ENCODE measurements at regions not wholly inside any gene's neighbourhood (a gene's known extent, or its start where the extent isn't known, plus 50 kb on each side); places are given as distances from the start of the nearest gene placed in this dataset.
A peak's percentile ranks its signal among the peaks of the same experiment; 100 is the strongest.

DNA sequence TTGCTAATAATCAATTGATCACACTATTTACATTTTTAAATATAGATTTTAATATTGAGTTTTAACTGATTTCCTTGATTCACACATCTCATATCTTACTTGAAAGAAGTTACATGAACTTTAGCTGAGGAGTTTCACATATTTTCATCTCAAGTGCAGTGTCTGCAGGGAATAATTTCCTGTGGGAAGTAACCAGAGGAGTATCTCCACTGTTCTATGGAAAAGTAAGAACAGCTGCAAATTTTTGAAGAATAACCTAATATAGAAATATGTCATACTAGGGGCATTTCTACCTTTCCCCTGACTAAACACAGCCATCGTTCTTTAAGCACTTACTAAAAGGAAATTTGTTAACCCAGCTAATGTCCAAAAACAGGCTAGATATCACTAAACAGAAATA is 546.4 kb downstream of the EFNA5 start:
- Mint-ChIP-seq H3K4me3 (no peak overlapping the region), H3K9me3 (no peaks in the 10 kb centered on the region), H3K36me3 (no peaks in the 10 kb centered on the region), H3K27ac (no peak overlapping the region), H3K4me1 (no peaks in the 10 kb centered on the region), H3K27me3 (ENCODE audit: low read depth in 3 of 3) (peaks cover 0 to 11% (median 5%) of the 10 kb centered on the region in 3 donors)
- no peak for DNase-seq

DNA sequence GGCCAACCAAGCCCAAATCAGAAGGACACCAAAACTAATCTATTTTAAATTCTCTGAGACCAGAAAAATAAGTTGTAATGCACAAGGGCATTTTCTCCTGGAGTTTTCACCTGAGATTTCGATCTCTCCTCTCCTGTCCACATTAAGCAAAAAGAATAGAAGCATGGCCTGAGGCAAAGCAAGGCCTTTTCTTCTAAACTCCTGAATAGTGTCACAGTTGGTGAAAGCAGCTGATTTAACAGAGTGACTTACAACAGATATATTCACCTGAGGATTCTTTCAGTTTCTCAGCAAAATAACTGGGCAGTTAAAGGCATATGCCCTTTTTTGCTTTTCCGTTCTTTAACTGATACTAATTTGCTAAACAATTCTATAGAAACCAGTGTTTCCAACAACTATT is 547.7 kb downstream of the EFNA5 start:
- DNase-seq = no peak
- Mint-ChIP-seq H3K4me1 (no peaks in the 10 kb centered on the region), H3K9me3 (no peaks in the 10 kb centered on the region), H3K27ac (no peak overlapping the region), H3K36me3 (no peaks in the 10 kb centered on the region), H3K4me3 (no peak overlapping the region), H3K27me3 (ENCODE audit: low read depth in 3 of 3) (peaks cover 0 to 11% (median 5%) of the 10 kb centered on the region in 3 donors)

DNA sequence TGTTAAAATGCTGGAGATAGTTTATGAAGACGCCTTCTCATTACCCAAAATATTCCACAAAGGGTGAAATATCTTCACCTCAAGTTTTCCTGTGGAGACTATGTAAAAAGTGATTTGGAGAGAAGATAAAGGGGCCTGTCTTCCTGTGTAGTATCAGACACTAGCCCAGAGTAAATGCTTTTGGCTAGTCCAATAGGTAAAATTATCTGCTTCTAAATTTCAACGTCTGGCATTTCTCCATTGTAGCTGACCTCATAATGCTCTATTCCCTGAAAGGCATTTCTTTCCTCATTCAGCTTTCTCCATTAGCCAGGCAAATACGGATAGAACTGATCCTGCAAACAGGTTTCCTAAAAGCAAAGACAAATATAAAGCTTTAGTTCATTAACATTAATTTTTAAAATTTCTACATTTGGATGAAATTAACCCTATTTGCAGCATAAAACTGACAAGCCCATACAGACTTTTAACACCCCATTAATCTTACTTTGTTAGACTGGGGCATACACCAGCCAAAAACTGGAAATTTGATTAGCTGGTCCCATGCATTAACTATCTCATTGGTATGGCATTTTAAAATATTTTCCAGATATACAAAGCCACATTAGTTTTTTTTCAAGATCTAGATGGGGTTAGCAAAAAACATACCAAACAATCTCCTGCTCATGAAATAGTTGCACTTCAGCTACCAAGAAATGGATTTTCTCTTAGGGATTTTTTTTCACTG is 548.8 kb downstream of the EFNA5 start:
- Mint-ChIP-seq H3K27ac (no peak overlapping the region), H3K9me3 (no peaks in the 10 kb centered on the region), H3K27me3 (ENCODE audit: low read depth in 3 of 3) (peaks cover 0 to 11% (median 5%) of the 10 kb centered on the region in 3 donors), H3K4me3 (no peak overlapping the region), H3K36me3 (no peaks in the 10 kb centered on the region), H3K4me1 (no peaks in the 10 kb centered on the region)
- DNase-seq = no peak

DNA sequence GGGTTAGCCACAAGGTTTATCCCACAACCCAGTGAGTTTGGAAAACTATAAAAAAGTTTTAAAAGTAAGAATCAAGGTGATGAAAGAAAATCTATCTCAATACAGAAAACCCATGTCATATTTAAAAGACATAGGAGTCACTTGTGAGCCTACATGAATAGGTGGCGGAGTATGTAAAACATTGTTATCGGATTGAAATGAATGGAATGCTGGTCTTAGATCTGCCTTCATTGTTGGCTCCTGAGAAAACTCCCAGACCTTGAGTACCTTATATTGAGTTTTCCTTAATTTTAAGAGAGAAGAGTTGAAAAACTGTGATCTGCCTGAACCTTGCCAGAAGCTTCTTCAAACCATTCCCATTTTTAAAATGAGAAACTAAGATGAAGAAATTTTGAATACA is 551.1 kb downstream of the EFNA5 start:
- Mint-ChIP-seq H3K9me3 (no peaks in the 10 kb centered on the region), H3K4me3 (no peak overlapping the region), H3K27ac (no peak overlapping the region), H3K27me3 (ENCODE audit: low read depth in 3 of 3) (peaks cover 0 to 3% (median 3%) of the 10 kb centered on the region in 3 donors), H3K4me1 (no peaks in the 10 kb centered on the region), H3K36me3 (no peaks in the 10 kb centered on the region)
- no peak for DNase-seq

DNA sequence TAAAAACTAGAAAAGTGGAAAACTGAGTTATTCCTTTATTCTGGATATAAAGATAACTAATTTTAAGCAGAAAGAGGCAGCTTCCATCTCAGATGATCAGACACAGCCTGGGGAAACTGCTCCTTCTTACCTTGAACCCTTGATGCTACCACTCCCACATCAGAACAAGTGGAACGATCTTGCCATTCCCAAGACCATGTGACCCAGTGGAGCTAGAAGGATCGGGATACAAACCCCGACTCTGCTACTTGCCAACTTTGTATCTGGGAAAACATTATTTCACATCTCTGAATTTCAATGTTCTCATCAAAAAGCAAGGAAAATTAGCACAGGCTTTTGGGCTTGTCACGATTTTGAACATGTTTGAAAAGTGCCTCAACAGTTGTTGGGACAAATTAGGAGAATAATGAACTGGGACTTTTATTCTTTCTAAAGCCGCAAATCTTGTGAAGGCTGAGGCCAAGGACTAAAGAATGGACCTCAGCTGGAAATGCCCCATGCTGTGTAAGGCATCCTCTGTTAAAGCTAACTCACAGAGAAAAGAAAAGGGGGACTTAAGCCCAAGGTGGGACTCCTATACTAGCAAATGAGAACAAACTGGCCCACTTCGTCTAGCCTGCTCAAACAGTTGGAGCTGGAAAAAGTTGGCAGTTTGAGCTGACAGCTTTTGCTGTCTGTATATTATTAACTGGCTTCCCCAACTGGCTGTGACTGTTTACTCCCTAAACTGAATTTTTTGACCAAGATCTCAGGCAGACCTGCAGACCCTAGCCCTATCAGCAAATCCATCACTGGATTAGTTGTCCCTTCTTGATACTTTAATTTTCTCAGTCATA is 552.3 kb downstream of the EFNA5 start:
- Mint-ChIP-seq H3K9me3 (no peaks in the 10 kb centered on the region), H3K27me3 (ENCODE audit: low read depth in 3 of 3) (peaks cover 0 to 3% (median 3%) of the 10 kb centered on the region in 3 donors), H3K36me3 (no peaks in the 10 kb centered on the region), H3K27ac (no peak overlapping the region), H3K4me1 (no peaks in the 10 kb centered on the region), H3K4me3 (no peak overlapping the region)
- DNase-seq = no peak

DNA sequence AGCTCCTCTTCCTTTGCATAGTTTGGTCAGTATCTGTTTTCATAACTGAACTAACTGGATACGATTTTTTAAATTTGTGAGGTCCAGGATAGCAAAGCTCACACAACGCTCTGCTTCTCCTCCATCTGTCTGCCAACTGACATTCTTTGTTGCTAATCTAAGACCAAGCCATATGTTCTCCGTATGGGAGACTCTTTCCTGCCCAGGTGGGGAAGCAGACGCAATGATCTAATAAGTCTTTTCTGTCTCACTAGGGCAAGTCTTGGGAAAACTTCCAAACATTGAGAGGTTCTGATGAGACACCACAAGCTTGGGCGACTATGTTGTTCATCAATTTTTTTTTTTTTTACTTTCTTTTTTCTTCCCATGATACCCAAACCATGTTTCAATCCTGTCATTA is 558.5 kb downstream of the EFNA5 start:
- Mint-ChIP-seq H3K36me3 (peaks cover 0 to 9% (median 3%) of the 10 kb centered on the region in 3 donors), H3K4me1 (no peaks in the 10 kb centered on the region), H3K9me3 (peaks cover 4 to 21% (median 11%) of the 10 kb centered on the region in 6 donors), H3K27me3 (ENCODE audit: low read depth in 3 of 3) (peaks cover 0 to 8% (median 8%) of the 10 kb centered on the region in 3 donors), H3K4me3 (no peak overlapping the region), H3K27ac (no peak overlapping the region)
- DNase-seq = no peak

DNA sequence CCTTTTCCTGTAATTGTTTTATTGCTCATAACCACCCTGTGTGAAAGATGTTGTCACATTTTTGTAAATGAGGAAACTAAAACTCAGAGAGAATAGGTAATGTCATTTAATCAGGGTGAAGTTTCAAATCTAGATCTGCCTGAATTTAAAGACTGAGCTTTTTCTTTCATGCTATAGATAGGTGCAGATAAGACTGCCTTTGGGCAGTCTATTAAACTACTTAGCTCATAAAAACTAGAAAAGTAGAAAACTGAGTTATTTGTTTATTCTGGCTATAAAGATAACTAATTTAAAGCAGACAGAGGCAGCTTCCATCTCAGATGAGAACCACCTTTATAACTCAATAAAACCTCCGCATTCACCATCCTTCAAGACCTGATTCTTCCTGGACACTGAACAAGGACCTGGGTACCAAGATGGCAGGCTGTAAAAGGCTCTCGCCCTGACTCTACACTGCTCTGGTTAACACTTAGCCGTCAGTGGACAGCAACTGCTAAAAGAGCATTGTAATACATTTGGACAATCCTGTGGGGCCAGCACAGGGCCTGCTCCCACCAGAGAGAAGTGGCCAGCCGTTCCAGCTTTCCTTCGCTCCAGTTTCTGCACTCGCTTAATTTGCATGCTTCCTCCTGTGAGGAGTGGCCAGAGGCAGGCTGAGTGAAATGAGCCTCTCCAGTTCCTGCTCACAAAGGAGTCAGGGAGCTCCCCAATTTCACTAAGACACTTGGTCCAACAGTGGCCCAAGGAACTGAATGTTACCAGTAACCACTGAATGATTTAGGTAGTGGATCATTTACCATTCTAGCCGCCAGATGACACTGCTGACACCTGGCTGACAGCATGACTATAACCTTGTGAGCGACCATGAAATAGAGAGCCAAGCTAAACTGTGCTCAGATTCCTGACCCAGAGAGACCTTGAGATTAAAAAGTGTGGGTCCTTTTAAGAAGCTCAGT is 566.4 kb downstream of the EFNA5 start:
- DNase-seq = peak in 1 of 3 donors; percentile 4
- no peak overlapping the region for H3K27ac Mint-ChIP-seq
- H3K27me3 Mint-ChIP-seq (ENCODE audit: low read depth in 3 of 3) = peaks cover 0 to 7% (median 2%) of the 10 kb centered on the region in 3 donors
- H3K4me1 Mint-ChIP-seq = no peaks in the 10 kb centered on the region
- peaks cover 0 to 4% (median 0%) of the 10 kb centered on the region in 3 donors for H3K36me3 Mint-ChIP-seq
- H3K4me3 Mint-ChIP-seq = no peak overlapping the region
- H3K9me3 Mint-ChIP-seq = peaks cover 0 to 2% (median under 1%) of the 10 kb centered on the region in 6 donors

DNA sequence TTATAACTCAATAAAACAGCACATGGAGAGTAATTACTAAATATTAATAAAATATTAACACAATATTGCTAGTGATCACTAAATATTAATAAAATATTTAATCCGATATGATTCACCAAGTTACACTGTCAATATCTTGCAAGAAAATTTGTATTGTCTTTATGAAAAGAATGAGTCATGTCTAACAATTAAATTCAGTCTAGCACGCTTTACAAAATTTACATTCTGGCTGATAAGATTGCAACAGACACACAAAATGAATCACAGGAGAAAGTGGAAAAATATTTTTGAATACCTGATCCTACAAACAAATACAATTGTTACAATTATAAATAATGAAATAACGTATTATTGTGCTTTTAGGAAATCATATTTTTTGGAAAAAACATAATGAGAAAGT is 567.2 kb downstream of the EFNA5 start:
- peaks cover 0 to 2% (median 0%) of the 10 kb centered on the region in 6 donors for H3K9me3 Mint-ChIP-seq
- H3K4me1 Mint-ChIP-seq = no peaks in the 10 kb centered on the region
- peaks cover 0 to 4% (median 0%) of the 10 kb centered on the region in 3 donors for H3K36me3 Mint-ChIP-seq
- DNase-seq = no peak
- no peak overlapping the region for H3K27ac Mint-ChIP-seq
- H3K4me3 Mint-ChIP-seq = no peak overlapping the region
- H3K27me3 Mint-ChIP-seq (ENCODE audit: low read depth in 3 of 3) = peaks cover 0 to 7% (median 0%) of the 10 kb centered on the region in 3 donors

DNA sequence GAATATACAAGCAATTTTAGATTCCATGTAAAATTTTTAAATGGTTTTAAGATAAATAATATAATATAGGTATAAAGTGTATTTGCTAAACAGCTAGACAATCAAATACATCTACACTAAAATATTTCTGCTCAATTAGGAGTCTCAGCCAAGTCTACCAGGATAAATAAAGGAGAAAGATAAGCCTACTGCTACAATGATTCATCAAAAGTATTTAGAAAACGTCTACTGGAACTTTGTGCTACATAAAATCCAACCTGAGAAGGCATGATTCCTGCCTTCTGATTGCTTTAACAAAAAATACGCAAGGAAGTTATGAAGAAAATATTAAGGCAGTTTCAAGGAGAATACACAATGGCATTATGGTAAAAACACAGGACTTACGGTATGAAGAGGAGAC is 570.6 kb downstream of the EFNA5 start:
- Mint-ChIP-seq H3K27ac (no peak overlapping the region), H3K4me3 (no peak overlapping the region), H3K27me3 (ENCODE audit: low read depth in 3 of 3) (peaks cover 0 to 7% (median 3%) of the 10 kb centered on the region in 3 donors), H3K36me3 (peaks cover 0 to 4% (median 0%) of the 10 kb centered on the region in 3 donors), H3K4me1 (no peaks in the 10 kb centered on the region), H3K9me3 (peaks cover 0 to 2% (median 0%) of the 10 kb centered on the region in 6 donors)
- no peak for DNase-seq

DNA sequence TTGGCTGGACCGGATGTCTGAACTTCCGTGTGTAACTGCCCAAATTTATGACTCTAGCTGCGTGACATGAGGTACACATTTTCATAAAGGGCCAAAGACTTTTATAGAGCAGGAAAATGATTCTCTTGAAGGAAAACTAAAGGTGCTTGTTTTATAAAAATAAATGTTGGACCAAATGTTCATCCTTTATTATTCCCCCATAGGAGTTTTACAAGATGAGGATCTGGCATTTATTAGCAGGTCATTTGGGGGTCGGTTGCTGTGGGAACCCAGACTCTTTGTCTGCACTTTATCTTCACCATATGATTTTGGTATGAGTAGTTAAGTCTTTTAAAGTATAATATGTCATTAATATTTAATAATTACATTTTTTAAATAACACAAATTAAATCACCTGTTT is 571.2 kb downstream of the EFNA5 start:
- no peak for DNase-seq
- Mint-ChIP-seq H3K36me3 (peaks cover 0 to 4% (median 0%) of the 10 kb centered on the region in 3 donors), H3K4me3 (no peak overlapping the region), H3K27me3 (ENCODE audit: low read depth in 3 of 3) (peaks cover 0 to 7% (median 4%) of the 10 kb centered on the region in 3 donors), H3K9me3 (peaks cover 0 to 2% (median 0%) of the 10 kb centered on the region in 6 donors), H3K27ac (no peak overlapping the region), H3K4me1 (no peaks in the 10 kb centered on the region)

DNA sequence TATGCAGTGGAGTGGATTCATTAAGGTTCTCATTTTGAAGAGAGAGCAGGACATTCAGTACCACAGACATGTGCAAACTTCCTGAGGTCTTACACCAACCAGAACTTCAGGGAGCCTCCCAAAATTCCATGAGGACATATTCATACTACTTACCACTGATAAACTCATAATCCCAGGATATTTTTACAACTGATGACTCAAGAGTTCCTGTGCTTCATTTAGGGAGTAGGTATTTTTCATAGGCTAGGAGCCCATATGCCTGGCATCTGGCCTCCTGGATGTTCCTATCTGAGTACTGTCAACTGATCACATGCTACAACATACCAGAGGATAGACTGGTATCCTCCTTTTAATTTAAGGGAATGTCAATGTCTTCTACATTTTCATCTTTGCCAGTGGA is 578.0 kb downstream of the EFNA5 start:
- DNase-seq = no peak
- Mint-ChIP-seq H3K4me1 (no peaks in the 10 kb centered on the region), H3K27ac (no peak overlapping the region), H3K9me3 (peaks cover 0 to 3% (median 0%) of the 10 kb centered on the region in 6 donors), H3K4me3 (no peak overlapping the region), H3K36me3 (no peaks in the 10 kb centered on the region), H3K27me3 (ENCODE audit: low read depth in 3 of 3) (peaks cover 0 to 9% (median 1%) of the 10 kb centered on the region in 3 donors)

DNA sequence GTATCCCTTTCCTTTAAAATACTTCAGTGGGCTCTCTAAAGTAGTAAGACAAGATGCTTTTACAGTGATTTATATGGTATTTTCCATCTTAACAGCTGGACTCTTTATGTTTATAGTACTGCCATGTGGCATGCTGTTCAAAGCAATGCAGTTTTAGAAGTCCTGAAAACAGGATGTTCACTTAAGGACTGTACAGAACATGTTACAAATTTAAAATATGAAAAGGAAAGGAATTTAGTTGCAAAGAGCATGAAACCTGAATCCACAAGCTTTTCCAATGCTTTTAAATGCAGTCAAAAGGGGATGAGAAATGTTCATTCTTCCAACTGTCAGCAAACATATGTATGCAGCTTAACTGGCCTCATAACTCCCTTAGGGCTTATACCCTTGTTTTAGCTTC is 580.2 kb downstream of the EFNA5 start:
- Mint-ChIP-seq H3K27ac (no peak overlapping the region), H3K9me3 (peaks cover 0 to 3% (median 0%) of the 10 kb centered on the region in 6 donors), H3K36me3 (no peaks in the 10 kb centered on the region), H3K4me1 (no peaks in the 10 kb centered on the region), H3K27me3 (ENCODE audit: low read depth in 3 of 3) (peaks cover 0 to 10% (median 6%) of the 10 kb centered on the region in 3 donors), H3K4me3 (no peak overlapping the region)
- DNase-seq = no peak

DNA sequence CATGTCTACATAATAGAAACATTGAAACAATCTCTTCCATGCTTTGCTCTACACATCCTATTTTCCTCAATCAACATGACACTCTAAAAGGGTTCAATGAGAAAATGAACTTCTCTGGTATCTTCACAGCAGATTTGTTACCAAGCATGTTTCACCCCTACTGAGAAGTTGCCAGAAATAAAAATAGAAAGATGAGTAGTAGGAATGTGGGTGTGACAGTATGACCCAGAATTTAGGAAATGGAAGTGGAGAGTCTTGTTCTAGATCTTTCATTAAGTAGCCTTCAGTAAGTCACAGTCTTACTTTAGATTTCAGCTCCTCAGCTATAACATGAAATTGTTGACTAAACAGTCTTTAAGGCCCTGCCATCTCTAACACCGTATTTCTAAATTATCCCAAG is 581.8 kb downstream of the EFNA5 start:
- no peaks in the 10 kb centered on the region for H3K4me1 Mint-ChIP-seq
- DNase-seq = no peak
- H3K9me3 Mint-ChIP-seq = peaks cover 0 to 3% (median 0%) of the 10 kb centered on the region in 6 donors
- H3K27me3 Mint-ChIP-seq (ENCODE audit: low read depth in 3 of 3) = peaks cover under 1 to 13% (median 6%) of the 10 kb centered on the region in 3 donors
- H3K27ac Mint-ChIP-seq = no peak overlapping the region
- H3K4me3 Mint-ChIP-seq = no peak overlapping the region
- H3K36me3 Mint-ChIP-seq = no peaks in the 10 kb centered on the region
